ELF-1 (cell line): ENCODE measurements at regions not wholly inside any gene's neighbourhood (a gene's known extent, or its start where the extent isn't known, plus 50 kb on each side); places are given as distances from the start of the nearest gene placed in this dataset.
A peak's percentile ranks its signal among the peaks of the same experiment; 100 is the strongest.

Experiments
- DNase-seq: peaks from one replicate; pipeline ENCODE4 v3.0.0-alpha.2; 2016; ENCODE audit warnings: low read depth, low spot score

DNA sequence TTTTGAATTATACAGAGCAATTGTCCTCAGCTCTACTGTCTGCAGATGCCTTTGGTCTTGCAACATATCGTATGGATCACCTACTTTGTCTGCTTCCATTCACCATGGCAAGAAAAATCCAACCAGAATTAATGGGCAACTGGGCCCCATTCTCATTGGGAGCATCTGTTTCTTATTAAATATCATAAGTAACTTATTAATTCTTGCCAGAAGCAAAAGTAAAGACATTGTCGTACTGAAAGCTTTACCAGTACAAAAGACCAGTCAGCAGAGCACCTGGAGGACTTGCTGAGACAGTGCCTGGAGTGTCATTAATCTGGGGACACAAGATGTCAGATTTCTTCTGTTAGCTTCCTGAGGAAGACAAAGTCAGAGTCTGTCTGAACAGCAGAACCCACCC, 404.5 kb downstream of the INHBA start:
- DNase-seq: no peak

DNA sequence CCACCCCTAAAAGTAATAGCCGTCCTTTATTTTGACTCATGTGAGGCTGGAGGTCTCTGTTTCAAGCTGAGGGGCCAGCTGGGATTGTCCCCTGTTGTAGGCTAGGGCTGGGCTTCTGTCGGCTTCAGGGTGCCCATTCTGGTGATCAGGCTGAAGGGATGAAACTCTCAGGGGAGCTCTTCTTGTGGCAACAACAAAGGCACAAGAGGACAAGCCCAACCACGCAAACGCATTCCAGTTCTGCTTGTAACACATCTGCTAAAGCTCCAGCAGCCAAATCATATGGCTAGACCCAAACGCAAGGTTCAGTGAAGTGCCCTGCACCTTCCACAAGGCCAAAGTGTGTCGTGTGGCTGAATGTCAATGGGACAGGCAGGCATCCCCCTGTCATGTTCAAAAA, 405.7 kb downstream of the INHBA start:
- DNase-seq: peak; percentile 83

- no peak for DNase-seq
Measured at GRCh38 chr7:41295455-41295815, 407.5 kb downstream of the INHBA start.

DNA sequence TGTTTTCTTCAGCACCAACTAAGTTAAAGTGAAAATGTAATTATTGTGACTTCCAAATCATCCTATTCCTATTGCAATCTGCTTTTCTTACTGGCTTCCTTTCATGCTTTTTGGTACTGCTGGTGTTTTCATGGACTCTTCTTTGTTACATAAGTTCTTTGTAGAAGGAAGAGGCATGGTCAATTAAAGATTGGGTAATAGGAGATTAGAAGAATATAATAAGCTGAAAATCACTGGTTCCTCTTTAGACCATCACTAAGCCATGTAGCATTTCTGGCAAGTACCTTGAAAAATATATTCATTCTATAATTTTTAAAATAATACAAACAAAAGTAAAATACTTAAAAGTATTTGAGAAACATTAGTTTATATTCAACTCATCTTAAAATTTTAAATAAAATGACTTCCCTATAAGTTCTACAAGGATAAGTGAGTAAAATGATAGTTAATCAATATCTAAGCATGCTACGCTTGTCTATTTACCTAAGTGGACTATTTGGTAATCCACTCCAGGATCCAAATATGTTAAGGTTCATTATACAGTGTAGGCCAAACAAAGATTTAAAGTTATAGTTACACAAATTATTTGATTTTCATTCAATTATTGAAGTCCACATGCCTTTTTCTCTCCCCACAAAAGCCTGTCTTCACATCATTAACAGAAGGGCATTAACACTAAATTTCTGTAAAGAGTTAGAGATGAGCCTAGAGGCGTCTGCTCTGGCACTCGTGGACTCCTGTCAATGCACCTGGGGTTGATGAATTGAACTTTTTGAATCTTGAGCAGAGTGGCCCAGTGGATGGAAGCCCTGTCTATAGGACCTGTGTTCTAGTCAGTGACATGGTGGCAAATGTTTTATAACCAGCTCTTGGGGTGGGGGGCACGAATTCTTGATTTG, 408.1 kb downstream of the INHBA start:
- no peak for DNase-seq

DNA sequence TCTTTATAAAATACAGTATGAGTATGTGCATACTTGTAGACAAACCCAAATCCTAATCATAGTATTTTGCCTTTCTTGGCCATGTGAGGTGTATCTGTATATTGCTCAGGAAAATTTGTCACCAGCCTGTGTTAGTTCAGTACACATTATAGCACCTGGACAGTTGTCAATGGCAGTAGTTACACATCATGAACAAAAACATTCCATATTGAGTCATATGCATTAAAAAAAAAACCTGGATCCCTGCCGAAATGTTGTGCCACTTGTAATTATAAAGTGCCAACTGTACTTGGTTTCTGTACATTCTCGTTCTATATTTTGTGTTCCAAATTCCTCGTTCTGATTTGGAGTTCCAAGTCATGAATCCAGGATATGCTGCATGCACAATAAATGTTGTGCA, 410.4 kb downstream of the INHBA start:
- DNase-seq: no peak

DNA sequence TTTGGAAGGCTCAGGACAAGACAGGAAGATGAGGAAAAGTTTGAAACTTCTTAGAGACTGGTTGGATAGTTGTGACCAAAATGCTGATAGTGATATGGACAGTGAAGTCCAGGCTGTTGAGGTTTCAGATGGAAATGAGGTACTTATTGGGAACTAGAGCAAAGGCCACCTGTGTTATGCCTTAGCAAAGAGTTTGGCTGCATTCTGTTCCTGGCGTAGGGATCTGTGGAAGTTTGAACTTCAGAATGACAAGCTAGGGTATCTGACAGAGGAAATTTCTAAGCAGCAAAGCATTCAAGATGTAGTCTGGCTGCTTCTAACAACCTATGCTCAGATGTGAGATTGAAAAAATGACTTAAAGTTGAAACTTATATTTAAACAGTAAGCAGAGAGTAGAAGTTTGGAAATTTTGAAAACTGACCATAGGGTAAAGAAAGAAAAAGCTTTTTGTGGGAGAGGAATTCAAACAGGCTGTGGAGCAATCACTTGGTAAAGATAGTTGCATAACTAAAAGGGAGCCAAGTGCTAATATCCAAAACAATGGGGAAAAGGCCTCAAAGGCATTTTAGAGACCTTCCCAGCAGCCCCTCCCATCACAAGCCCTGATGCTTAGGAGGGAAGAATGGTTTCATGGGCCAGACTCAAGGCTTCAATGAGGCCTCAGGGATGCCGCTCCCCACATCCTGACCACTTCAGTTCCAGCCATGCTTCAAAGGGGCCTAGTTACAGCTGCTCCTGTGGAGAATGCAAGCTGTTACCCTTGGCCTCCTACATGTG, 415.1 kb downstream of the INHBA start:
- peak; percentile 51 for DNase-seq

- DNase-seq: no peak
Measured at GRCh38 chr7:41280491-41280890, 422.4 kb downstream of the INHBA start.

DNA sequence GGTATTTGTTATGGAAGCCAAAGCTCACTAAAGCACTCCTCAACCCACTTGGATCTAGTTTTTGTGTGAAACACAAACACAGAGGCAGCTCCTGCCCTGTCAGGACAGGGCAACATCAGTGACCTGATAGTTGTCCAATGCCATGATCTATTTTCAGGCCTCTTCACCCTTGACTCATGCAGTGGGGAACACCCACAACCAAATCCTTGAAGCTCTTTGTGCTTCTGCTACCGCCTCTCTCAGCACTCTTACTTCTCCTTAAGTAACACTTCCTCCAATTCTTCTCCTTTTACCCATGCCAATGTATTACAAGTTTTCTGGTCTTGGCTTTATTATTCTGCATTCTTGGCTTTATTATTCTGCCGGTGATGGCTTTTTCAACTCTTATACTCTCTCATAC, 425.3 kb downstream of the INHBA start:
- DNase-seq: no peak

DNA sequence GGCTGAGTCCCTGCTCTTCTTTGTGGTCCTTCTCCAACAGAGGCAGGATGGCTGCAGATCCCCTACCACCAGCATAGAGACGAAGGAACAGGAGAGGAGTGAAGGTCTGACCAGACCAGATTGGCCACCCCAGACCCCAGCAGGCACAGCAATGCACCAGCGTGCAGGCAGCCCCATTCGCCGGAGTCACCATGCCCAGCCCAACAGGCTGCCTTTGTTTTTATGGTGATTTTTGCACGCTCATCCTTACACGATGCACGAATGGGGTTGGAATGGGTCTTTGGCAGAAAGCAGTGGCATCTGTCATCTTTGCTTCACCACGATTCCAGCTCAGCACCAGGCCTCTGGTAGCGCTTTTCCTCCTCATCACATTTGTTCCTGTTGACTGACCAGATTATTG, 427.6 kb downstream of the INHBA start:
- no peak for DNase-seq

DNA sequence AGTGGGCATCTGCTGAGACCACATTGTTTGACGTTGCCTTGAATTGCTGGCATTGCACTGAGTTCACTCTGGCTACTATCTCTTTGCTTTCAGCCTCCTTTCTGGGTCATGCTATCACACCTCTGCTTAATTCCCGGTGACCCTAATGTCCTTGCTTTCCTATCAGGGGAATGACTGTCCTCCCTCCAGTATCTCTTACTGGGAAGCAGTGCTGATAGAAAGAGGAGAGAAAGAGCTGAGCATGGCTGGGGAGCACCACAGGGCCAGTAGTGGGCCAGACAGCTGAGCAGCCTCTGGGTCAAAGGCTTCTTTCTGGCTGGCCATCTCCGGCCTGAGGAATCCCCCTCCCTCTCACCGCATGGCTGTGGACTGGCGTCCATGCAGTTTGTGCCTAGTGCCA, 428.7 kb downstream of the INHBA start:
- DNase-seq: no peak

GRCh38 chr7:41272664-41273063, 430.2 kb downstream of the INHBA start:
- DNase-seq: no peak

- DNase-seq: no peak
Measured at GRCh38 chr7:41268878-41269277, 434.0 kb downstream of the INHBA start.

GRCh38 chr7:41261080-41261479, 441.8 kb downstream of the INHBA start:
- no peak for DNase-seq

DNA sequence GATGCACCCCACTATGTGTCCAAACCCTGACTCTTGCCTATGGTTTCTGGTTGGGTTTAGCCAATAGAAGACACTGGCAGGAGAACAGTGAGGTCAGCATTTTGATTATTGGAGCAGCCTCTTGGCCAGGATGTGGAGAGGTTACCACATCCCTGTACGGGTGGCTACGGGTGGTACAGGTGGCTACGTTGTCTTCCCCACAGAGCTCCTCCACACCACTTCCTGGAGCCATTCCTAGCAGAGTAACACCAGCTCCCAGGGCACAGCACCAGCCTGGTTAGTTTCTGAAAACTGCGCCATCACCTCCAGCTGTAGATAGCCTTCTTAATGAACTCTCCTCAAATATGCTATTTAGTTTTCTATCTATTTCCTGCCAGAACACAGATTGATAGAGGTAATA, 445.2 kb downstream of the INHBA start:
- DNase-seq: no peak

GRCh38 chr7:41256186-41256945, 446.5 kb downstream of the INHBA start:
- no peak for DNase-seq

- DNase-seq: no peak
Measured at GRCh38 chr7:41255716-41256115, 447.2 kb downstream of the INHBA start.

- no peak for DNase-seq
Measured at GRCh38 chr7:41255113-41255512, 447.8 kb downstream of the INHBA start.

DNA sequence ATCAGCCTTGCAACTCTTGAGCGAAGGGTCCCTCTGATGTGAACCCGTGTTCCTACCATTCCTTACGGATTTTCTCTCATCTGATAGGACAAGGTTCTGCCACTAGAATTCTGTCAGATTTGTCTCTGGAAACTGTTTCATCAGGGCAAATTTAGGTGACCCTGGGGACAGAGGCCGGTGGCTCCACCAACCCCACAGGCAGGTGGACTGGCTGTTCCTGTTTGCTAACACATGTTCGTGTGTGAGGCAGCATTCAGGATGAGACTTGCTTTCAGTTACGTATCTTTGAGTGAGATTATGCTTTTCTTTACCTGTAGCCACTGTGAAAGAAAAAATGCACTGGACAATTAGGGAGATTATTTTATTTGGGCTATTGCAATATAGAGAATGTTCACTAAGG, 449.9 kb downstream of the INHBA start:
- DNase-seq: no peak

- DNase-seq: no peak
Measured at GRCh38 chr7:41252551-41252950, 450.3 kb downstream of the INHBA start.

DNA sequence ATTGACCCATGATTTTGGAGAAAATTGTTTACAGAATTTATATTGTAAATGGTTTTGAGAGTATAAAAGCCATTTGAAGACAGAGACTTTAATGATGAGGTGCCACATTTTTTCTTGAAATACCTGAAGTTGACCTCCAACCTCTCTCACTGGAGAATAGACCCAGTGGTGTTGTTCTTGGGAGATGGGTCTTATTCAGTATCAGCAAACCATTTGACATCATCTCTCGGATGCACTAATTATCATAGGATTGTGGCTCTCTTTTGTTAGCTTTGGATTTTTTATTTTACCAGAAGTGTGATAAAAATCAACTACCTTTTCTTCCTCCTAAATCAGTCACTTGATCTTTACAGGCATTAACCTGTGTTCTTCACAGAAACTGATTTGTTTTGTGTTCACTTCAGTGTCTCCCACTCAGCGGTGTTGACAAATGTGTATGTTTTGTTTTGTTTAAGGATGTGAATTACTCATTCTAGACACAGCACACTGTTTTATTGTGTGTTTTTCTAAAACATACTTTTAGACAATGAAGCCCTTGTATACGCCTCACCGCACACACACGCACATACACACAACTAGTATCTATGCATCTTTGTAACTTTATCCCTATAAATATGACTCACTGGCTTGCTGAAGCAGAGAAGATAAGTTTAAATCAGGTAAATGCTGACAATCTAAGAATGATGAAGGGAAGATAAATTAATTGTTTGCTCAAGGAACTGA, 455.6 kb downstream of the INHBA start:
- DNase-seq: no peak

DNA sequence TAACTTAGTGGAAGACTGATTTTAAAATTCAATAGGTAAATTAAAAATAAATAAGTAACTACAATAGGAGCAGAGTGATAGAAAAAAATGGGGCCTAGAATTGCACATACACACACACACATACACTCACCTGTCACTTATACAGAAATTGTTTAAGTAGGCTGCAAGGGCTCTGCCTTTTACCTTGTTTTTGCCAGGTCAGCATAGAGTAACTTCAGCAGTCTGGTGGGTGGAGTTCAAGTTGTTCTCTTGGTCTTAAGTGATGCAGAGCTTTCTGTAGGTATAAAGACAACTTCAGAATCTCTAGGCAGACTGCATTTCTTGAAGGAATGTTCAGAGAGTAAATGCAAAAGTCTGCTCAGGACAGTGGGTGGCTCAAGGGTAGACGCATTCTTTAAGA, 457.0 kb downstream of the INHBA start:
- no peak for DNase-seq

GRCh38 chr7:41244246-41244645, 458.6 kb downstream of the INHBA start:
- no peak for DNase-seq
